H9 (cell line): ENCODE measurements at regions not wholly inside any gene's neighbourhood (a gene's known extent, or its start where the extent isn't known, plus 50 kb on each side); places are given as distances from the start of the nearest gene placed in this dataset.

ENCODE experiments used
- DNase-seq: peaks from one replicate; pipeline ENCODE4 v3.0.0-alpha.2; 2017
- H2AFZ ChIP-seq: one replicate; pipeline ENCODE4 v1.6.1; 2013; ENCODE audit warnings: mild to moderate bottlenecking, low read length, control low read depth, moderate library complexity
- H2AK5ac ChIP-seq: 2 replicates; pipeline ENCODE4 v1.6.1; 2013; ENCODE audit warnings: low read length, control low read depth, mixed read lengths; ENCODE audit not compliant: insufficient read length
- H2BK120ac ChIP-seq: one replicate; pipeline ENCODE4 v1.6.1; 2013; ENCODE audit warnings: low read depth, mild to moderate bottlenecking, low read length, control low read depth, inconsistent platforms; ENCODE audit not compliant: poor library complexity, severe bottlenecking
- H2BK12ac ChIP-seq: 2 replicates; pipeline ENCODE4 v1.6.1; 2013; ENCODE audit warnings: low read length, control low read depth, mixed read lengths, low read depth; ENCODE audit not compliant: insufficient read length
- H2BK15ac ChIP-seq: 2 replicates; pipeline ENCODE4 v1.6.1; 2013; ENCODE audit warnings: low read depth, low read length, control low read depth
- H2BK20ac ChIP-seq: one replicate; pipeline ENCODE4 v1.6.1; 2013; ENCODE audit warnings: low read depth, mild to moderate bottlenecking, low read length, control low read depth, inconsistent platforms; ENCODE audit not compliant: poor library complexity, severe bottlenecking
- H2BK5ac ChIP-seq: 2 replicates; pipeline ENCODE4 v1.6.1; 2013; ENCODE audit warnings: low read length, control low read depth, mixed read lengths; ENCODE audit not compliant: insufficient read length
- H3K14ac ChIP-seq: 2 replicates; pipeline ENCODE4 v1.6.1; 2013; ENCODE audit warnings: low read length, control low read depth; ENCODE audit not compliant: insufficient read depth
- H3K18ac ChIP-seq: 2 replicates; pipeline ENCODE4 v1.6.1; 2013; ENCODE audit warnings: low read depth, mild to moderate bottlenecking, mixed read lengths, low read length, control low read depth; ENCODE audit not compliant: insufficient read length
- H3K23ac ChIP-seq: 2 replicates; pipeline ENCODE4 v1.6.1; 2013; ENCODE audit warnings: low read length, control low read depth, mixed read lengths, low read depth; ENCODE audit not compliant: insufficient read length
- H3K23me2 ChIP-seq: 2 replicates; pipeline ENCODE4 v1.6.1; 2013; ENCODE audit warnings: low read depth, mild to moderate bottlenecking, mixed read lengths, low read length, control low read depth; ENCODE audit not compliant: insufficient read length, poor library complexity, severe bottlenecking
- H3K27ac ChIP-seq: 2 replicates; pipeline ENCODE4 v1.5.1; 2013; ENCODE audit warnings: low read length, control low read depth, mixed read lengths, low read depth; ENCODE audit not compliant: insufficient read length
- H3K27me3 ChIP-seq: 2 replicates; pipeline ENCODE4 v1.6.1; 2013; ENCODE audit warnings: low read length, control low read depth, inconsistent platforms; ENCODE audit not compliant: insufficient read depth
- H3K4ac ChIP-seq: 2 replicates; pipeline ENCODE4 v1.6.1; 2013; ENCODE audit warnings: low read depth, mild to moderate bottlenecking, control low read depth, inconsistent platforms, low read length, moderate library complexity
- H3K4me1 ChIP-seq: 2 replicates; pipeline ENCODE4 v1.6.1; 2013; ENCODE audit warnings: low read length, control low read depth, inconsistent platforms; ENCODE audit not compliant: insufficient read depth
- H3K4me2 ChIP-seq: 2 replicates; pipeline ENCODE4 v1.6.1; 2013; ENCODE audit warnings: low read length, control low read depth, mixed read lengths; ENCODE audit not compliant: insufficient read length, insufficient read depth
- H3K56ac ChIP-seq: 2 replicates; pipeline ENCODE4 v1.6.1; 2013; ENCODE audit warnings: low read depth, mild to moderate bottlenecking, mixed read lengths, low read length, control low read depth; ENCODE audit not compliant: insufficient read length
- H3K79me1 ChIP-seq: 2 replicates; pipeline ENCODE4 v1.6.1; 2013; ENCODE audit warnings: low read depth, mild to moderate bottlenecking, moderate library complexity, low read length, control low read depth, inconsistent platforms; ENCODE audit not compliant: insufficient read depth, poor library complexity, severe bottlenecking
- H3K79me2 ChIP-seq: 2 replicates; pipeline ENCODE4 v1.6.1; 2013; ENCODE audit warnings: low read length, control low read depth, inconsistent platforms; ENCODE audit not compliant: insufficient read depth
- H3K9ac ChIP-seq: 2 replicates; pipeline ENCODE4 v1.6.1; 2013; ENCODE audit warnings: low read length, control low read depth, mixed read lengths; ENCODE audit not compliant: insufficient read length; ENCODE audit errors: extremely low read depth
- H3K9me3 ChIP-seq: one replicate; pipeline ENCODE4 v1.6.1; 2013; ENCODE audit warnings: low read depth, low read length, inconsistent platforms; ENCODE audit not compliant: control insufficient read depth
- H3T11ph ChIP-seq: one replicate; pipeline ENCODE4 v1.6.1; 2013; ENCODE audit warnings: mild to moderate bottlenecking, low read length, control low read depth, inconsistent platforms
- H4K20me1 ChIP-seq: one replicate; pipeline ENCODE4 v1.6.1; 2013; ENCODE audit not compliant: control insufficient read depth, insufficient read length, insufficient read depth
- H4K5ac ChIP-seq: 2 replicates; pipeline ENCODE4 v1.6.1; 2013; ENCODE audit warnings: low read depth, mild to moderate bottlenecking, mixed read lengths, low read length, control low read depth; ENCODE audit not compliant: insufficient read length
- H4K8ac ChIP-seq: replicated peaks from 2 replicates; pipeline ENCODE4 v1.6.1; 2013; ENCODE audit warnings: low read length, control low read depth, mixed read lengths, low read depth; ENCODE audit not compliant: insufficient read length
- H4K91ac ChIP-seq: 2 replicates; pipeline ENCODE4 v1.6.1; 2013; ENCODE audit warnings: low read depth, mild to moderate bottlenecking, moderate library complexity, mixed read lengths, low read length, control low read depth; ENCODE audit not compliant: insufficient read length
- H3K27ac Mint-ChIP-seq, 3 experiments: 2 replicates in 2 of 3; 3 replicates in 1 of 3; pipeline ENCODE4 v1.8.0; 2020 to 2021; ENCODE audit warnings: mixed read lengths in 3 of 3, mild to moderate bottlenecking in 1 of 3, moderate library complexity in 1 of 3
- H3K27me3 Mint-ChIP-seq: 2 replicates; pipeline ENCODE4 v1.8.0; 2021; ENCODE audit warnings: low read depth, mild to moderate bottlenecking, moderate library complexity, mixed read lengths
- H3K36me3 Mint-ChIP-seq, 3 experiments: 2 replicates in 2 of 3; 3 replicates in 1 of 3; pipeline ENCODE4 v1.8.0; 2020 to 2021; ENCODE audit warnings: low read depth in 3 of 3, mixed read lengths in 3 of 3; ENCODE audit not compliant: insufficient read depth in 1 of 3
- H3K4me1 Mint-ChIP-seq, 2 experiments: 2 replicates each; pipeline ENCODE4 v1.8.0; 2020; ENCODE audit warnings: mixed read lengths in 2 of 2
- H3K4me3 Mint-ChIP-seq, 2 experiments: 2 replicates in 1 of 2; 3 replicates in 1 of 2; pipeline ENCODE4 v1.8.0; 2020 to 2021; ENCODE audit warnings: mild to moderate bottlenecking in 2 of 2, mixed read lengths in 2 of 2, moderate library complexity in 1 of 2
- H3K9me3 Mint-ChIP-seq, 2 experiments: 2 replicates in 1 of 2; 3 replicates in 1 of 2; pipeline ENCODE4 v1.8.0; 2020; ENCODE audit warnings: mild to moderate bottlenecking in 2 of 2, mixed read lengths in 2 of 2, moderate library complexity in 1 of 2
- WGBS: extraction: QIAGEN DNeasy Blood & Tissue Kit; methylation state at CpG from one replicate; pipeline ENCODE4 v1.1.7; 2013; ENCODE audit warnings: missing lambda C conversion rate, low lambda C conversion rate, mixed read lengths; ENCODE audit not compliant: insufficient read length; ENCODE audit errors: extremely low coverage; 5-methylcytosine and 5-hydroxymethylcytosine counted together
- TF ChIP-seq, protein P1 (sequence below): fragments of 200-600 bp; sonication (generic); conservative IDR thresholded peaks from 3 replicates; pipeline ENCODE4 v1.8.0; 2021; ENCODE audit warnings: antibody characterized with exemption, mild to moderate bottlenecking

- peak overlapping the region; percentile 26 for H2AFZ ChIP-seq
- H4K20me1 ChIP-seq: no peaks in the 10 kb centered on the region
- H4K8ac ChIP-seq: no peak overlapping the region
- H3K79me1 ChIP-seq: no peaks in the 10 kb centered on the region
- H2BK5ac ChIP-seq: no peak overlapping the region
- H3K4me1 ChIP-seq: no peaks in the 10 kb centered on the region; the same call in 1 of the 2 replicates
- no peak for DNase-seq
- H3K36me3 Mint-ChIP-seq: no peaks in the 10 kb centered on the region; a peak in 2 of 7 replicates
- no peak overlapping the region for H3K56ac ChIP-seq
- H3K27me3 Mint-ChIP-seq: no peaks in the 10 kb centered on the region
- H2BK12ac ChIP-seq: no peak overlapping the region
- H2BK15ac ChIP-seq: no peak overlapping the region
- H3T11ph ChIP-seq: no peak overlapping the region
- H2AK5ac ChIP-seq: no peak overlapping the region
- H3K4me1 Mint-ChIP-seq: peaks cover 7 to 9% of the 10 kb centered on the region in 2 experiments
- H2BK120ac ChIP-seq: no peak overlapping the region
- H3K4me2 ChIP-seq: no peak overlapping the region
- H3K27ac ChIP-seq: no peak overlapping the region
- H4K5ac ChIP-seq: no peak overlapping the region
- no peak overlapping the region for H3K27ac Mint-ChIP-seq
- no peak overlapping the region for H4K91ac ChIP-seq
- H3K27me3 ChIP-seq: no peaks in the 10 kb centered on the region
- no peak overlapping the region for H3K4ac ChIP-seq
- no peak overlapping the region for H3K4me3 Mint-ChIP-seq
- TF ChIP-seq, protein P1, sequence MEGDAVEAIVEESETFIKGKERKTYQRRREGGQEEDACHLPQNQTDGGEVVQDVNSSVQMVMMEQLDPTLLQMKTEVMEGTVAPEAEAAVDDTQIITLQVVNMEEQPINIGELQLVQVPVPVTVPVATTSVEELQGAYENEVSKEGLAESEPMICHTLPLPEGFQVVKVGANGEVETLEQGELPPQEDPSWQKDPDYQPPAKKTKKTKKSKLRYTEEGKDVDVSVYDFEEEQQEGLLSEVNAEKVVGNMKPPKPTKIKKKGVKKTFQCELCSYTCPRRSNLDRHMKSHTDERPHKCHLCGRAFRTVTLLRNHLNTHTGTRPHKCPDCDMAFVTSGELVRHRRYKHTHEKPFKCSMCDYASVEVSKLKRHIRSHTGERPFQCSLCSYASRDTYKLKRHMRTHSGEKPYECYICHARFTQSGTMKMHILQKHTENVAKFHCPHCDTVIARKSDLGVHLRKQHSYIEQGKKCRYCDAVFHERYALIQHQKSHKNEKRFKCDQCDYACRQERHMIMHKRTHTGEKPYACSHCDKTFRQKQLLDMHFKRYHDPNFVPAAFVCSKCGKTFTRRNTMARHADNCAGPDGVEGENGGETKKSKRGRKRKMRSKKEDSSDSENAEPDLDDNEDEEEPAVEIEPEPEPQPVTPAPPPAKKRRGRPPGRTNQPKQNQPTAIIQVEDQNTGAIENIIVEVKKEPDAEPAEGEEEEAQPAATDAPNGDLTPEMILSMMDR: no peak
- H3K23me2 ChIP-seq: no peaks in the 10 kb centered on the region
- no peak overlapping the region for H3K18ac ChIP-seq
- H3K9ac ChIP-seq: no peak overlapping the region
- H2BK20ac ChIP-seq: no peak overlapping the region
- no peak overlapping the region for H3K14ac ChIP-seq
- no peaks in the 10 kb centered on the region for H3K9me3 ChIP-seq
- H3K9me3 Mint-ChIP-seq: no peaks in the 10 kb centered on the region
- no CpG with 5 or more reads among the region's 1 CpG for WGBS
- H3K79me2 ChIP-seq: no peaks in the 10 kb centered on the region
- H3K23ac ChIP-seq: no peak overlapping the region
These were observed 89.1 kb downstream of the RWDD3 start for GRCh38 chr1:95323123-95323522.
